ENCODE measurements at regions not wholly inside any gene's neighbourhood (a gene's known extent, or its start where the extent isn't known, plus 50 kb on each side); places are given as distances from the start of the nearest gene placed in this dataset.

DNA sequence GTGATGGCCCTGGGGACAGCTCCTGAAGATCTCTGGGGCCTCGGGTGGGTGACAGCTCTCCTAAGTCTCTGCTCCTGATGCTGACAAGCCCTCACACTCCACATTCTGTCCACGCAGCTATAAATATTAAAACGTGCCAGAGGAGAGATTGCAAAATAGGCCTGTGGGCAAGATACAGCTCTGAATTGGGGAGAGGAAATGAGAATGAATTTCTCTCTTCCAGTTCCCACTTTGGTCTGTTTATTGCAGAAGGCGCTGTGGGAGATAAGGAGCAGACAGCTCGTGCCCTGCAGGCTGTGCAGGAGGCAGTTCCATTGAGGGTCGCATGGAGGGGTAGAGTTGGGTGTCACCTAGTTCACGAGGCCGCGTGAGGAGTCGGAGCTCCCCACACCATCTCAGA, 87.5 kb upstream of the SDK2 start (continued):
- no peak for TF ChIP-seq HDGF (IDR thresholded peaks at IDR 0.05)

DNA sequence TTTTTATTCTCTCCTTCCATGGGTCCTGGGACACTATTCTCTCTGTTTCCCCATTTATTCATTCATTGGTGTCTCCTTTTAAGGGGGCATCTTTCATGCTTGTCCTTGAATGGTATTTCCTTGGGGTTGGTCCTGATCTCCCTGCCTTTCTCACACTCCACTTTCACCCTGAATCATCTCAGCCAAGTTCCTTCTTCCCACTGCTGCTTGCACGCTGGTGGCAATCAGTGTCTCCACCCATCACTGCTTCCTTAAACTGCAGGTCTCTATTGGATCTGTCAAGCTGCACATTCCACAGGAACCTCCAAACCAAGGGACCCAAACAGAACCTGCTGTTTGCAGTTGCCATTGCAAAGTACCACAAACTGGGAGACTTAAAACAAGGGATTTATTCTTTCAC, 89.3 kb upstream of the SDK2 start:
- peaks cover 0 to 4% of the 10 kb centered on the region in 2 experiments; a peak in 3 of 5 replicates for H3K27me3 ChIP-seq (ENCODE audit: control insufficient read depth in 2 of 2, insufficient read depth in 2 of 2, low read length in 2 of 2)
- no peak overlapping the region for H3K9ac ChIP-seq (ENCODE audit: insufficient read depth in 1 of 2, low read depth in 2 of 2, low read length in 2 of 2)
- H4K20me1 ChIP-seq (replicated peaks; ENCODE audit: control insufficient read depth, insufficient read depth, low read length): 0 out of 2 replicates have a peak, but pooled peaks cover 3% of the 10 kb centered on the region
- ChIA-PET POLR2A (interaction anchor here (0.7 kb wide), 2 partner anchors 206 to 242 kb away, joined by 4 read pairs; no protein-coding TSS in a partner anchor), CTCF (ENCODE audit: low intra/inter-chr PET ratio) (no interaction called here)
- H3K36me3 ChIP-seq (ENCODE audit: control insufficient read depth, insufficient read depth, low read length): no peaks in the 10 kb centered on the region
- no peak overlapping the region for H3K4me3 ChIP-seq
- no peak for ATAC-seq
- in situ Hi-C loops (cut with MboI) (no loop called here), intact Hi-C loops (cut with micrococcal nuclease) (no loop called here)
- H3K9me3 ChIP-seq (replicated peaks; ENCODE audit: control insufficient read depth, insufficient read depth, low read depth, low read length): no peaks in the 10 kb centered on the region
- no peaks in the 10 kb centered on the region for H3K79me2 ChIP-seq (ENCODE audit: control insufficient read depth, insufficient read depth, low read length)
- no peak overlapping the region for H3K27ac ChIP-seq (ENCODE audit: extremely low read depth, low read depth, low read length)
- TF ChIP-seq ZNF165 (CRISPR knock-in tag; IDR thresholded peaks at IDR 0.05; ENCODE audit: borderline replicate concordance) (no peak), SMARCC2 (IDR thresholded peaks at IDR 0.05; ENCODE audit: low read depth) (no peak), ESRRA (IDR thresholded peaks at IDR 0.05; ENCODE audit: borderline replicate concordance, low read depth) (no peak)
- no peaks in the 10 kb centered on the region for H3K4me1 ChIP-seq (replicated peaks in 1 of 2; ENCODE audit: control insufficient read depth in 2 of 2, insufficient read depth in 2 of 2, low read length in 2 of 2)
- WGBS (ENCODE audit: insufficient coverage, low coverage, missing lambda C conversion rate): 0% methylated on average over 1 of the region's 1 CpG
- no peak overlapping the region for H3K4me2 ChIP-seq (ENCODE audit: insufficient read depth, low read length)
- H3K9me1 ChIP-seq (ENCODE audit: control insufficient read depth, insufficient read depth, low read length): no peaks in the 10 kb centered on the region
- FAIRE-seq: no peak
- DNase-seq (ENCODE audit: extremely low read depth in 1 of 4, low spot score in 3 of 4): no peak
- no TSS peak for BruUV-seq (replicated peaks)
- H2AFZ ChIP-seq (ENCODE audit: low read depth, low read length): no peak overlapping the region

DNA sequence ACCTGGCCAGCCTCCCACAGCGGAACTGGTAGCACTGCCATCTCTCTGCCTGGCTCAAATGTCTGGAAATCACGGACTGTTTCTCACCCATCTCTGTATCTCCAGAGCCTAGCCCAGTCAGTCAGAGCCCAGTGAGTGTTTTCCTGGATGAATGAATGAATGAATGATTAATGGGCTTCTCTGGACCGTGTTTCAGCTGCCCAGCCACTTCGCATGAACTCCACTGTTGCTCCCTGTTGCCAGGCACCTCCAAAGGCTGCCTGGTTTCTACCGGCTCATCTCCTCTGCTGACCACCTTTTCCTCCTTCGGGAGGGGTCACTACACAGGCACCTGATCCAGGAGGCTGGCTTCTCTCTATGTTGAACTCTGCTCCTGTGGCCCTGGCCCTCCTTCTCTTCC, 91.0 kb upstream of the SDK2 start:
- no peak for TF ChIP-seq TEAD4 (IDR thresholded peaks at IDR 0.05; ENCODE audit: low read length)
- TF ChIP-seq TEAD4 (CRISPR knock-in tag; IDR thresholded peaks at IDR 0.05; ENCODE audit: borderline replicate concordance): no peak
- TF ChIP-seq MED1 (CRISPR knock-in tag; IDR thresholded peaks at IDR 0.05; ENCODE audit: borderline replicate concordance): no peak
- TF ChIP-seq U2AF2 (optimal IDR thresholded peaks at IDR 0.05; ENCODE audit: low read depth, low read length): no peak
- no peak for TF ChIP-seq MTA3 (IDR thresholded peaks at IDR 0.05; ENCODE audit: borderline replicate concordance)
- no peak for TF ChIP-seq SMARCA4 (IDR thresholded peaks at IDR 0.05)
- TF ChIP-seq ELF2 (CRISPR knock-in tag; IDR thresholded peaks at IDR 0.05): no peak
- TF ChIP-seq ERF (CRISPR knock-in tag; IDR thresholded peaks at IDR 0.05): no peak
- TF ChIP-seq FOS (IDR thresholded peaks at IDR 0.05; ENCODE audit: extremely low read depth, insufficient read length): no peak
- no peak for TF ChIP-seq ZNF766 (CRISPR knock-in tag; conservative IDR thresholded peaks at IDR 0.05)
- CTCF ChIA-PET (ENCODE audit: low intra/inter-chr PET ratio): no interaction called here
- FAIRE-seq (no peak), ATAC-seq (no peak), DNase-seq (ENCODE audit: extremely low read depth in 1 of 4, low spot score in 3 of 4) (no peak)
- Histone ChIP-seq H3K27ac (ENCODE audit: extremely low read depth, low read depth, low read length) (no peak overlapping the region), H3K79me2 (ENCODE audit: control insufficient read depth, insufficient read depth, low read length) (no peaks in the 10 kb centered on the region), H3K27me3 (ENCODE audit: control insufficient read depth in 2 of 2, insufficient read depth in 2 of 2, low read length in 2 of 2) (peaks cover 4 to 18% of the 10 kb centered on the region in 2 experiments; a peak in 4 of 5 replicates), H3K4me1 (replicated peaks in 1 of 2; ENCODE audit: control insufficient read depth in 2 of 2, insufficient read depth in 2 of 2, low read length in 2 of 2) (no peaks in the 10 kb centered on the region), H3K4me3 (no peak overlapping the region), H4K20me1 (replicated peaks; ENCODE audit: control insufficient read depth, insufficient read depth, low read length) (0 out of 2 replicates have a peak, but pooled peaks cover 7% of the 10 kb centered on the region), H3K4me2 (ENCODE audit: insufficient read depth, low read length) (no peak overlapping the region), H3K9me1 (ENCODE audit: control insufficient read depth, insufficient read depth, low read length) (no peaks in the 10 kb centered on the region), H2AFZ (ENCODE audit: low read depth, low read length) (no peak overlapping the region), H3K9ac (ENCODE audit: insufficient read depth in 1 of 2, low read depth in 2 of 2, low read length in 2 of 2) (no peak overlapping the region), H3K9me3 (replicated peaks; ENCODE audit: control insufficient read depth, insufficient read depth, low read depth, low read length) (no peaks in the 10 kb centered on the region), H3K36me3 (ENCODE audit: control insufficient read depth, insufficient read depth, low read length) (no peaks in the 10 kb centered on the region)
- in situ Hi-C loops (cut with MboI): no loop called here
- intact Hi-C loops (cut with micrococcal nuclease): no loop called here
- no TSS peak for BruUV-seq (replicated peaks)
- POLR2A ChIA-PET: no interaction called here
- 0% methylated on average over 6 of the region's 6 CpGs for WGBS (ENCODE audit: insufficient coverage, low coverage, missing lambda C conversion rate)
